ENCODE measurements at regions not wholly inside any gene's neighbourhood (a gene's known extent, or its start where the extent isn't known, plus 50 kb on each side); places are given as distances from the start of the nearest gene placed in this dataset.

- DNase-seq, result no peak
These were observed 160.4 kb downstream of the SLIT2 start for GRCh38 chr4:20412072-20412471.

- no peak for DNase-seq
These were observed 165.1 kb downstream of the SLIT2 start for GRCh38 chr4:20416800-20417199.

GRCh38 chr4:20418861-20419451 lies 167.3 kb downstream of the SLIT2 start:
- peak; percentile 28 for DNase-seq

GRCh38 chr4:20420916-20421602 lies 169.4 kb downstream of the SLIT2 start:
- no peak for DNase-seq

- DNase-seq, result no peak
These were observed 169.9 kb downstream of the SLIT2 start for GRCh38 chr4:20421603-20421985.

- DNase-seq, result peak; percentile 36
These were observed 170.7 kb downstream of the SLIT2 start for GRCh38 chr4:20422398-20422797.

GRCh38 chr4:20423420-20423819 lies 171.7 kb downstream of the SLIT2 start:
- DNase-seq, result no peak

- no peak for DNase-seq
These were observed 174.3 kb downstream of the SLIT2 start for GRCh38 chr4:20426028-20426427.

GRCh38 chr4:20428436-20429160 lies 176.9 kb downstream of the SLIT2 start:
- no peak for DNase-seq

GRCh38 chr4:20430259-20430941 lies 178.7 kb downstream of the SLIT2 start:
- no peak for DNase-seq

GRCh38 chr4:20431543-20431951 lies 179.8 kb downstream of the SLIT2 start:
- DNase-seq, result no peak

- no peak for DNase-seq
These were observed 180.4 kb downstream of the SLIT2 start for GRCh38 chr4:20432088-20432487.

- DNase-seq, result no peak
These were observed 181.5 kb downstream of the SLIT2 start for GRCh38 chr4:20433097-20433705.

- DNase-seq, result no peak
These were observed 188.5 kb downstream of the SLIT2 start for GRCh38 chr4:20440170-20440569.

GRCh38 chr4:20443015-20443805 lies 191.5 kb downstream of the SLIT2 start:
- DNase-seq, result no peak

- no peak for DNase-seq
These were observed 193.1 kb downstream of the SLIT2 start for GRCh38 chr4:20444599-20445337.

- DNase-seq, result no peak
These were observed 194.4 kb downstream of the SLIT2 start for GRCh38 chr4:20445933-20446723.

GRCh38 chr4:20447103-20447502 lies 195.4 kb downstream of the SLIT2 start:
- DNase-seq, result no peak

- DNase-seq, result no peak
These were observed 200.3 kb downstream of the SLIT2 start for GRCh38 chr4:20451986-20452385.

GRCh38 chr4:20454515-20454914 lies 202.8 kb downstream of the SLIT2 start:
- DNase-seq, result no peak

- no peak for DNase-seq
These were observed 204.7 kb downstream of the SLIT2 start for GRCh38 chr4:20456407-20456806.
